Spleen (tissue), 11 donors: ENCODE measurements at regions not wholly inside any gene's neighbourhood (a gene's known extent, or its start where the extent isn't known, plus 50 kb on each side); places are given as distances from the start of the nearest gene placed in this dataset.

Experiments used
- DNase-seq: peaks from one replicate; pipeline ENCODE4 v3.0.0-alpha.2; 2020
- H3K27ac ChIP-seq, 8 donors: fragments of 200-600 bp; sonication (generic) in 7 of 8; 1 replicate in 4 of 8; 2 replicates in 4 of 8; pipeline versions ENCODE4 v1.5.0 to v1.8.0; 2016 to 2021; ENCODE audit warnings: inconsistent platforms in 4 of 8, mild to moderate bottlenecking in 4 of 8, moderate library complexity in 1 of 8
- H3K27me3 ChIP-seq, 7 donors: fragments of 200-600 bp; sonication (generic) in 6 of 7; replicated peaks in 1 of 7; 1 replicate in 4 of 7; 2 replicates in 3 of 7; pipeline versions ENCODE4 v1.5.0 to v1.8.0; 2016 to 2021; ENCODE audit warnings: inconsistent platforms in 3 of 7, mild to moderate bottlenecking in 1 of 7
- H3K36me3 ChIP-seq, 6 donors: fragments of 200-600 bp; sonication (generic) in 5 of 6; 1 replicate in 4 of 6; 2 replicates in 2 of 6; pipeline versions ENCODE4 v1.5.0 to v1.8.0; 2016 to 2021; ENCODE audit warnings: inconsistent platforms in 2 of 6
- H3K4me1 ChIP-seq, 6 donors: fragments of 200-600 bp; sonication (generic) in 5 of 6; 1 replicate in 3 of 6; 2 replicates in 3 of 6; pipeline versions ENCODE4 v1.5.0 to v1.8.0; 2016 to 2021; ENCODE audit warnings: inconsistent platforms in 3 of 6
- H3K4me3 ChIP-seq, 8 donors: fragments of 200-600 bp; sonication (generic) in 7 of 8; 1 replicate in 4 of 8; 2 replicates in 4 of 8; pipeline versions ENCODE4 v1.5.0 to v1.8.0; 2016 to 2021; ENCODE audit warnings: inconsistent platforms in 4 of 8, mild to moderate bottlenecking in 4 of 8, moderate library complexity in 2 of 8
- H3K9me3 ChIP-seq, 8 donors: fragments of 200-600 bp; sonication (generic) in 7 of 8; 1 replicate in 4 of 8; 2 replicates in 4 of 8; pipeline versions ENCODE4 v1.5.0 to v1.8.0; 2016 to 2021; ENCODE audit warnings: inconsistent platforms in 4 of 8
- CTCF ChIP-seq, 11 experiments: fragments of 200-600 bp in 7 of 11; fragments of 450-650 bp in 4 of 11; sonication (generic) in 4 of 11; IDR thresholded peaks in 8 of 11; conservative IDR thresholded peaks in 3 of 11; 1 replicate in 7 of 11; 2 replicates in 4 of 11; pipeline versions ENCODE4 v1.4.0 to v1.8.0; 2016 to 2021; ENCODE audit warnings: antibody characterized with exemption in 11 of 11, inconsistent platforms in 4 of 11, mild to moderate bottlenecking in 1 of 11
- POLR2A ChIP-seq, 3 donors: fragments of 450-650 bp; IDR thresholded peaks; one replicate each; pipeline ENCODE4 v1.5.1; 2017; ENCODE audit warnings: antibody characterized with exemption in 3 of 3, mild to moderate bottlenecking in 1 of 3
- POLR2AphosphoS5 ChIP-seq, 3 donors: sonication (generic); formaldehyde crosslinking; IDR thresholded peaks; one replicate each; pipeline ENCODE4 v1.5.1; 2017; ENCODE audit warnings: antibody characterized with exemption in 3 of 3
- WGBS, 5 donors: extraction: QIAGEN DNeasy Blood & Tissue Kit in 3 of 5; methylation state at CpG; one replicate each; pipeline versions ENCODE4 v1.1.5 to v1.1.7; 2013 to 2018; 5-methylcytosine and 5-hydroxymethylcytosine counted together
- intact Hi-C: fragments of 100-400 bp; cut with DNase I; formaldehyde crosslinking; loops from one replicate; pipeline ENCODE4 v1.15.0; 2023; ENCODE audit warnings: low total_unique reads
- donor health status: healthy with polysubstance abuse.
- donor health status: DM: no; HTN: no; CAD: no; lungs with moderate emphysema.
- donor health status: DM: no; HTN: no; CAD: no.
- donor health status: Bipolar disorder and iron deficiency.
- donor health status: healthy.
- donor health status: DM: no; HTN: no; CAD: no.
- donor health status: DM: yes; HTN: yes; CAD: no.

- 9 to 29% (median 20%) methylated on average over 1 of the region's 1 CpG for WGBS, 5 donors
- Histone ChIP-seq H3K27ac (peak overlapping the region in 1 of 8 donors; percentile 15), H3K4me1 (peaks cover 0 to 31% (median 11%) of the 10 kb centered on the region in 6 donors), H3K9me3 (no peaks in the 10 kb centered on the region), H3K4me3 (no peak overlapping the region), H3K27me3 (peaks cover 0 to 4% (median 0%) of the 10 kb centered on the region in 7 donors), H3K36me3 (no peaks in the 10 kb centered on the region)
- no peak for TF ChIP-seq POLR2AphosphoS5 (IDR thresholded peaks at IDR 0.05)
- no peak for TF ChIP-seq POLR2A (IDR thresholded peaks at IDR 0.05)
- no peak for TF ChIP-seq CTCF (IDR thresholded peaks at IDR 0.05 in 8 of 11, conservative IDR thresholded peaks at IDR 0.05 in 3 of 11)
- intact Hi-C loops, result loop anchor here (5.0 kb wide), 1 partner anchor 815 kb away; the partner anchor contains the start of gene IGFBP5
- no peak for DNase-seq
Observed at GRCh38 chr2:217512259-217512658, 490.5 kb downstream of the TNS1 start.

- H3K27me3 ChIP-seq, result peaks cover 0 to 4% (median 0%) of the 10 kb centered on the region in 7 donors
- intact Hi-C loops, result loop anchor here (5.0 kb wide), 1 partner anchor 815 kb away; the partner anchor contains the start of gene IGFBP5
- WGBS, 5 donors, result 71 to 96% (median 88%) methylated on average over 3 of the region's 3 CpGs
- no peak overlapping the region for H3K4me3 ChIP-seq
- DNase-seq, result no peak
- no peaks in the 10 kb centered on the region for H3K9me3 ChIP-seq
- TF ChIP-seq POLR2AphosphoS5 (IDR thresholded peaks at IDR 0.05) (no peak), POLR2A (IDR thresholded peaks at IDR 0.05) (no peak), CTCF (IDR thresholded peaks at IDR 0.05 in 8 of 11, conservative IDR thresholded peaks at IDR 0.05 in 3 of 11) (no peak)
- peak overlapping the region in 1 of 8 donors; percentile 15 for H3K27ac ChIP-seq
- H3K4me1 ChIP-seq, result peaks cover 0 to 31% (median 11%) of the 10 kb centered on the region in 6 donors
- H3K36me3 ChIP-seq, result no peaks in the 10 kb centered on the region
Observed at GRCh38 chr2:217511850-217512249, 490.9 kb downstream of the TNS1 start.

GRCh38 chr2:217510771-217511291 is 492.0 kb downstream of the TNS1 start:
- intact Hi-C loops, result loop anchor here (5.0 kb wide), 1 partner anchor 814 kb away; the partner anchor contains the start of gene IGFBP5

More at GRCh38 chr2:217510771-217511291, 492.0 kb downstream of the TNS1 start:
- no peaks in the 10 kb centered on the region for H3K36me3 ChIP-seq
- TF ChIP-seq CTCF (IDR thresholded peaks at IDR 0.05 in 8 of 11, conservative IDR thresholded peaks at IDR 0.05 in 3 of 11) (peak; percentile 30 to 88 (median 64)), POLR2A (IDR thresholded peaks at IDR 0.05) (no peak)
- peaks cover 0 to 4% (median 0%) of the 10 kb centered on the region in 7 donors for H3K27me3 ChIP-seq
- no peak for DNase-seq
- no peaks in the 10 kb centered on the region for H3K9me3 ChIP-seq
- peak overlapping the region in 2 of 8 donors; percentile 7 to 26 for H3K27ac ChIP-seq
- peaks cover 0 to 31% (median 11%) of the 10 kb centered on the region in 6 donors for H3K4me1 ChIP-seq
- H3K4me3 ChIP-seq, result no peak overlapping the region
- 26 to 32% (median 30%) methylated on average over 9 of the region's 9 CpGs for WGBS, 5 donors
